Ascending aorta (tissue), 2 donors: ENCODE measurements at regions not wholly inside any gene's neighbourhood (a gene's known extent, or its start where the extent isn't known, plus 50 kb on each side); places are given as distances from the start of the nearest gene placed in this dataset.

Experiments used
- DNase-seq, 2 donors: peaks; one replicate each; pipeline ENCODE4 v3.0.0-alpha.2; 2019; ENCODE audit warnings: low spot score in 2 of 2
- H3K27ac ChIP-seq, 2 donors: fragments of 200-600 bp; sonication (generic); one replicate each; pipeline ENCODE4 v1.5.1; 2016 to 2017; ENCODE audit warnings: mild to moderate bottlenecking in 1 of 2
- H3K27me3 ChIP-seq: fragments of 200-600 bp; sonication (generic); one replicate; pipeline ENCODE4 v1.5.1; 2017
- H3K36me3 ChIP-seq, 2 donors: fragments of 200-600 bp; sonication (generic); one replicate each; pipeline ENCODE4 v1.5.1; 2016
- H3K4me1 ChIP-seq, 2 donors: fragments of 200-600 bp; sonication (generic); one replicate each; pipeline ENCODE4 v1.5.1; 2016 to 2017; ENCODE audit warnings: mild to moderate bottlenecking in 1 of 2
- H3K4me3 ChIP-seq, 2 donors: fragments of 200-600 bp; sonication (generic); one replicate each; pipeline ENCODE4 v1.5.1; 2016 to 2017; ENCODE audit warnings: mild to moderate bottlenecking in 1 of 2
- H3K9me3 ChIP-seq, 2 donors: fragments of 200-600 bp; sonication (generic); one replicate each; pipeline ENCODE4 v1.5.1; 2016
- CTCF ChIP-seq, 3 experiments: fragments of 200-600 bp in 2 of 3; fragments of 450-650 bp in 1 of 3; sonication (generic) in 2 of 3; IDR thresholded peaks; one replicate each; pipeline ENCODE4 v1.5.1; 2016 to 2019; ENCODE audit warnings: antibody characterized with exemption in 3 of 3, mild to moderate bottlenecking in 1 of 3, moderate library complexity in 1 of 3
- intact Hi-C: fragments of 100-400 bp; cut with DNase I; formaldehyde crosslinking; loops from one replicate; pipeline ENCODE4 v1.15.1; 2023

DNA sequence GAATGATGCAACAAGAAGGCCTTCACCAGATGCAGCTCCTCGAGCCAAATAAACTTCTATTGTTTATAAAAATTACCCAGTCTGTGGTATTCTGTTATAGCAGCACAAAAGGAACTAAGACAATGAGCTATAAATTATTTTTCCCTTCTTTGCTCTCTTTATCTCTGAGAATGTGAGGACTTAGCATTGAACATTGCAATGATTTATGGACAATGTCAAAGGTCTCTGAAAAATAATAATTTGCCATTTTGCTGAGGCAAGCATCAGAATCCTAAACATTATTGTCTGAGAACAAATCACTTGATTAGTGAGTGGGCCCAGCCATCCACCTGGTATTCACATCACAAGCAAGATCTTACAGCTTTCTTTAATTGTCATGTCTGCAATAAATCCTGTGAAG lies 95.4 kb upstream of the SSBP2 start:
- H3K27me3 ChIP-seq, result no peaks in the 10 kb centered on the region
- H3K27ac ChIP-seq, result no peak overlapping the region
- no peak overlapping the region for H3K4me3 ChIP-seq
- H3K36me3 ChIP-seq, result no peaks in the 10 kb centered on the region
- intact Hi-C loops, result no loop called here
- H3K9me3 ChIP-seq, result no peaks in the 10 kb centered on the region
- peaks cover 0 to 21% of the 10 kb centered on the region in 2 donors for H3K4me1 ChIP-seq
- no peak for DNase-seq
- no peak for TF ChIP-seq CTCF (IDR thresholded peaks at IDR 0.05)

DNA sequence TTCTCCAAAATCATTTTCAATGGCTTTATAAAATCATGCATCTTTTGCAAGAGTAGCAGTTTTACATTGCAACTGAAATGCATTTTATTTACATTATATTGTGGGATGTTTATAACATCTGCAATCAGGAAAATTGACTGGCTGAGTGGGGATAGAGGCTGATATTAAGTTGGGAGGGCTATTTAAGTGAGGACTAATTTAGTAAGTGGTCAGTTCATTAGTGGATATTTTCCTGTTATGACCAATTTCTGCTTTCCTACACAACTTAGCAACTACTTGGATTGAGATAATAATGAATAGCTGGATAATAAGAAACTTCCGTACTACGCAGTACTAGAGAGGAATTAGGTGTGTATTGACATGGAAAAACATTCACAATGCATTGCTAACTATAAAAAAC lies 92.9 kb upstream of the SSBP2 start:
- H3K36me3 ChIP-seq, result no peaks in the 10 kb centered on the region
- H3K27me3 ChIP-seq, result no peaks in the 10 kb centered on the region
- no peaks in the 10 kb centered on the region for H3K4me1 ChIP-seq
- no peak for DNase-seq
- no peak overlapping the region for H3K27ac ChIP-seq
- H3K9me3 ChIP-seq, result no peaks in the 10 kb centered on the region
- TF ChIP-seq CTCF (IDR thresholded peaks at IDR 0.05), result no peak
- intact Hi-C loops, result no loop called here
- no peak overlapping the region for H3K4me3 ChIP-seq

GRCh38 chr5:81842795-81843398 lies 92.0 kb upstream of the SSBP2 start:
- DNase-seq, result no peak
- Histone ChIP-seq H3K4me3 (no peak overlapping the region), H3K9me3 (no peaks in the 10 kb centered on the region), H3K27ac (no peak overlapping the region), H3K36me3 (no peaks in the 10 kb centered on the region), H3K27me3 (no peaks in the 10 kb centered on the region), H3K4me1 (no peaks in the 10 kb centered on the region)
- TF ChIP-seq CTCF (IDR thresholded peaks at IDR 0.05), result no peak
- intact Hi-C loops, result no loop called here

DNA sequence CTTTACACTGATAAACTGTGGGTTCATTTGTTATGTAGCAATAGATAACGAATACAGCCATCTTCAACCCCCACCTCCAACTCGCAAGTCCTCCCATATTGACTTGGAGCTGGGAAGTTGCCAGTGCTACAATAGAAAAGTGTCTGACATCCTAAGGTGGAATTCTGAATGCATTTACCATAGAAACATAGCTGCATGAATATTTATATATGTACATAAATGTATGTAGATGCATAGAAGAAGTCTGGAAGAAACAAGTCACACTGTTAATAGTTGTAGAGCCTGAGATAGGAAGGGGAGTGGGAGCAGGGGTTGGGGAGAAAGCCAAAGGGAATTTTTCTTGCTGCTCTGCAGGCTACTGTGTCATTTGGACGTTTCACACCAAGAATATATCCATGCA lies 88.1 kb upstream of the SSBP2 start:
- no peaks in the 10 kb centered on the region for H3K4me1 ChIP-seq
- intact Hi-C loops, result loop anchor here (5.0 kb wide), 1 partner anchor 332 kb away; no protein-coding TSS in a partner anchor
- no peaks in the 10 kb centered on the region for H3K27me3 ChIP-seq
- no peak overlapping the region for H3K4me3 ChIP-seq
- H3K27ac ChIP-seq, result no peak overlapping the region
- DNase-seq, result no peak
- no peak for TF ChIP-seq CTCF (IDR thresholded peaks at IDR 0.05)
- H3K9me3 ChIP-seq, result no peaks in the 10 kb centered on the region
- no peaks in the 10 kb centered on the region for H3K36me3 ChIP-seq

DNA sequence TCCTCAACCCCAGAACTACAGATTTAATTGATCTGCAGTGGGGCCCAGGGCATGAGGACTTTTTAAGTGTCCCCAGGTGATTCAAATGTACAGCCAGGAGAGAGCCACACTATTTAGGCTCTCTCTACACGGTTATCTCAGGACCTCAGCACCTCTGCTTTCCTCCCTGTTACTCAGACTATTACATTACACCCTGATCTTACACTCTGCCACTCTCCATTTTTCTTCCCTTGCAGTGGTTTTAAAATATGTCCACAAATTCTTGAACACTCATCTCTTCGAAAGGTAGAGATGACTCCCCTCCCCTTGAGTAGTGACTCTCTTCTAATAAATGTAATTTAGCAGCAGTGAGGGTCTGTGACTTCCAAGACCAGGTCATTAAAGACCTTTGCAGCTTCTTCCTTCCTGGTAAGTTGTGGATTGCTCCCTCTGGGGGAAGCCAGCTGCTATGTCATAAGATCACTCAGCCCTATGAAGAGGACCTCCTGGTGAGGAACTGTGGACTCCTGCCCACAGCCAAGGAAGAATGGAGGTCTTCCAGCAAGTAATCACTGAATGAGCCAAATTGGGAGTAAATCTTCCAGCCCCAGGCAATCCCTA lies 87.5 kb upstream of the SSBP2 start:
- DNase-seq, result no peak
- Histone ChIP-seq H3K27me3 (no peaks in the 10 kb centered on the region), H3K9me3 (no peaks in the 10 kb centered on the region), H3K36me3 (no peaks in the 10 kb centered on the region), H3K4me3 (no peak overlapping the region), H3K4me1 (no peaks in the 10 kb centered on the region), H3K27ac (no peak overlapping the region)
- intact Hi-C loops, result loop anchor here (5.0 kb wide), 1 partner anchor 331 kb away; no protein-coding TSS in a partner anchor
- peak in 2 of 3 experiments; percentile 21 to 39 for TF ChIP-seq CTCF (IDR thresholded peaks at IDR 0.05)
